ENCODE measurements at regions not wholly inside any gene's neighbourhood (a gene's known extent, or its start where the extent isn't known, plus 50 kb on each side); places are given as distances from the start of the nearest gene placed in this dataset.
"Not testable (repeated sequence)": the region's sequence is repeated elsewhere in the genome, so short reads cannot be mapped to it uniquely, and the experiment has no call there.

DNA sequence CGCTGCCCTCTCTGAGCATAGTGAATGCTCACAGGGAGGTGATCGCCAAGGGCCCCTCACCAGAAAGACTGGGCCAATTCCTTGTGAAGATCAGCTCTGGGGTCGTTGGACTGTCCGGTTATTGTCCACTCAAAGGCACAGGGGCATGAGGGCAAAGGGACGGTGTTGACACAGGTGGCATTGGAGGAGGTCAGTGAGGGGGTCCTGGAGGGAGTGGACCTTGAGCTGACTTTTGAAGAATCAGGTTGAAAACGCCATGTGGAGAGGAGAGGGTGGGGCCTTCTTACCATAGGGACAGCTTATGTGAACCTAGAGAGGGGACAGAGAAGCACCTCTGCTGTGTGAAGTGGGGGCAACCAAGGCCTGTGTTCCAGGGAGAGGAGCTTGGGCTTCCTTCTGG, 131.5 kb downstream of the TFCP2L1 start:
- no peak overlapping the region for H2AFZ ChIP-seq (ENCODE audit: low read depth, low read length)
- no peak overlapping the region for H3K27ac ChIP-seq (ENCODE audit: low read depth, low read length)
- peaks cover 23% of the 10 kb centered on the region for H3K9me3 Mint-ChIP-seq (ENCODE audit: unreplicated experiment)
- no peak overlapping the region for H3K27ac Mint-ChIP-seq (ENCODE audit: unreplicated experiment)
- no peaks in the 10 kb centered on the region for H4K20me1 ChIP-seq (ENCODE audit: insufficient read depth, low read length)
- H3K79me2 ChIP-seq (ENCODE audit: insufficient read depth, low read length), result no peaks in the 10 kb centered on the region
- H3K4me3 ChIP-seq (ENCODE audit: insufficient read depth, low read depth, low read length), result no peak overlapping the region
- H3K27me3 Mint-ChIP-seq (ENCODE audit: low read depth, unreplicated experiment), result peaks cover 50% of the 10 kb centered on the region
- H3K4me2 ChIP-seq (ENCODE audit: low read length), result no peak overlapping the region
- DNase-seq (ENCODE audit: low read depth), result no peak
- no peak for FAIRE-seq
- H3K4me3 Mint-ChIP-seq (ENCODE audit: unreplicated experiment), result no peak overlapping the region
- H3K9ac ChIP-seq (ENCODE audit: low read length), result no peak overlapping the region
- no peaks in the 10 kb centered on the region for H3K36me3 ChIP-seq (ENCODE audit: insufficient read depth, low read length)
- no peaks in the 10 kb centered on the region for H3K36me3 Mint-ChIP-seq (ENCODE audit: low read depth, unreplicated experiment)
- no peak for TF ChIP-seq EZH2 (IDR thresholded peaks at IDR 0.05; ENCODE audit: insufficient read depth, low read length)
- no peak for TF ChIP-seq CTCF (IDR thresholded peaks at IDR 0.05; ENCODE audit: insufficient read depth, low read depth, low read length)
- no peaks in the 10 kb centered on the region for H3K4me1 ChIP-seq (ENCODE audit: insufficient read depth, low read length)
- peaks cover 7% of the 10 kb centered on the region for H3K27me3 ChIP-seq (ENCODE audit: insufficient read depth, low read length)
- H3K9me3 ChIP-seq (ENCODE audit: insufficient read depth, low read depth, low read length), result peaks cover 6% of the 10 kb centered on the region
- no peaks in the 10 kb centered on the region for H3K4me1 Mint-ChIP-seq (ENCODE audit: low read depth, unreplicated experiment)

DNA sequence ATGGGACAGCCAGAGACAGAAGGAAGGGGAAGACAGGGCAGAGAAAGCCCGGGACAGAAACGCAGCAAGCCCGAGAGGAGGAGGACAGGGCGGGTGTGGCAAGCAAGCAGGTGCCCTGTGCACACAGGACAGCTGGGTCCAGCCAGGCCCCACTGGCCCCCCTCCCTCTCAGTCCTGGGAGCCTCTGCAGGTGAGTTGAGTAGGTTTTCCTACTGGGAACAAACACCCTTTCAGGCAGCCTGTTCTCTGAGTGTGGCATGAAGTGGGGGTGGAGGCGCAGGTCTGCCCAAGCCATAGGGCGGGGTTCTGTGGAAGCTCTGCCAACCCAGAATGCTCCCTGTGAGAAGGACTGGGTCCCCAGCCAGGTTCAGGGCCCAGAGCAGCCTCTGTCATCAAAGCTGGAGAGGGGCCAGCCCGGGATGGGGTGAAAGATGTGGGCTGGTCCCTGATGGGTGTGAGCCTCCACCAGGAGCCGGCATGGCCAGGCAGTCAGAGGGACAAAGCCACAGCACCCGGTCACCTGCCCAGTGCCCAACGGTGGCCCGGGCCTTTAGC, 129.4 kb downstream of the TFCP2L1 start:
- Mint-ChIP-seq H3K27ac (ENCODE audit: unreplicated experiment) (no peak overlapping the region), H3K9me3 (ENCODE audit: unreplicated experiment) (peaks cover 28% of the 10 kb centered on the region), H3K4me1 (ENCODE audit: low read depth, unreplicated experiment) (no peaks in the 10 kb centered on the region), H3K36me3 (ENCODE audit: low read depth, unreplicated experiment) (no peaks in the 10 kb centered on the region), H3K27me3 (ENCODE audit: low read depth, unreplicated experiment) (peaks cover 34% of the 10 kb centered on the region), H3K4me3 (ENCODE audit: unreplicated experiment) (no peak overlapping the region)
- Histone ChIP-seq H3K4me2 (ENCODE audit: low read length) (no peak overlapping the region), H3K9me3 (ENCODE audit: insufficient read depth, low read depth, low read length) (peaks cover 8% of the 10 kb centered on the region), H3K9ac (ENCODE audit: low read length) (no peak overlapping the region), H2AFZ (ENCODE audit: low read depth, low read length) (no peak overlapping the region), H3K27ac (ENCODE audit: low read depth, low read length) (no peak overlapping the region), H3K79me2 (ENCODE audit: insufficient read depth, low read length) (no peaks in the 10 kb centered on the region), H3K4me3 (ENCODE audit: insufficient read depth, low read depth, low read length) (no peak overlapping the region), H3K27me3 (ENCODE audit: insufficient read depth, low read length) (peaks cover 1% of the 10 kb centered on the region), H4K20me1 (ENCODE audit: insufficient read depth, low read length) (no peaks in the 10 kb centered on the region), H3K36me3 (ENCODE audit: insufficient read depth, low read length) (no peaks in the 10 kb centered on the region), H3K4me1 (ENCODE audit: insufficient read depth, low read length) (no peaks in the 10 kb centered on the region)
- TF ChIP-seq EZH2 (IDR thresholded peaks at IDR 0.05; ENCODE audit: insufficient read depth, low read length), result no peak
- TF ChIP-seq CTCF (IDR thresholded peaks at IDR 0.05; ENCODE audit: insufficient read depth, low read depth, low read length), result no peak
- DNase-seq (ENCODE audit: low read depth), result no peak
- FAIRE-seq, result no peak

GRCh38 chr2:121157481-121157880, 127.5 kb downstream of the TFCP2L1 start:
- H3K4me3 Mint-ChIP-seq (ENCODE audit: unreplicated experiment); H2AFZ ChIP-seq (ENCODE audit: low read depth, low read length); H3K27ac ChIP-seq (ENCODE audit: low read depth, low read length); H3K4me1 Mint-ChIP-seq (ENCODE audit: low read depth, unreplicated experiment); H3K4me3 ChIP-seq (ENCODE audit: insufficient read depth, low read depth, low read length); FAIRE-seq; H3K36me3 ChIP-seq (ENCODE audit: insufficient read depth, low read length); H3K79me2 ChIP-seq (ENCODE audit: insufficient read depth, low read length); H3K36me3 Mint-ChIP-seq (ENCODE audit: low read depth, unreplicated experiment); H3K27me3 ChIP-seq (ENCODE audit: insufficient read depth, low read length); H3K9ac ChIP-seq (ENCODE audit: low read length); H3K4me2 ChIP-seq (ENCODE audit: low read length); H4K20me1 ChIP-seq (ENCODE audit: insufficient read depth, low read length); H3K4me1 ChIP-seq (ENCODE audit: insufficient read depth, low read length); DNase-seq (ENCODE audit: low read depth); H3K9me3 ChIP-seq (ENCODE audit: insufficient read depth, low read depth, low read length); H3K27ac Mint-ChIP-seq (ENCODE audit: unreplicated experiment): not testable (repeated sequence)
- Mint-ChIP-seq H3K27me3 (ENCODE audit: low read depth, unreplicated experiment) (peaks cover 34% of the 10 kb centered on the region), H3K9me3 (ENCODE audit: unreplicated experiment) (peaks cover 28% of the 10 kb centered on the region)
